Breast epithelium (tissue), 3 donors: ENCODE measurements at regions not wholly inside any gene's neighbourhood (a gene's known extent, or its start where the extent isn't known, plus 50 kb on each side); places are given as distances from the start of the nearest gene placed in this dataset.

Experiments
- POLR2A ChIP-seq: fragments of 450-650 bp; IDR thresholded peaks from one replicate; pipeline ENCODE4 v1.6.1; 2016; ENCODE audit warnings: antibody characterized with exemption, mild to moderate bottlenecking, moderate library complexity
- POLR2AphosphoS5 ChIP-seq, 3 donors: sonication (generic); formaldehyde crosslinking; IDR thresholded peaks; one replicate each; pipeline ENCODE4 v1.6.1; 2017; ENCODE audit warnings: antibody characterized with exemption in 3 of 3
- TF ChIP-seq, protein P1 (sequence below), 3 donors: fragments of 450-650 bp; IDR thresholded peaks; one replicate each; pipeline ENCODE4 v1.5.1; 2016 to 2017; ENCODE audit warnings: antibody characterized with exemption in 3 of 3, mild to moderate bottlenecking in 3 of 3, moderate library complexity in 3 of 3

- TF ChIP-seq POLR2AphosphoS5 (IDR thresholded peaks at IDR 0.05) = no peak
- TF ChIP-seq POLR2A = no peak
- TF ChIP-seq, protein P1, sequence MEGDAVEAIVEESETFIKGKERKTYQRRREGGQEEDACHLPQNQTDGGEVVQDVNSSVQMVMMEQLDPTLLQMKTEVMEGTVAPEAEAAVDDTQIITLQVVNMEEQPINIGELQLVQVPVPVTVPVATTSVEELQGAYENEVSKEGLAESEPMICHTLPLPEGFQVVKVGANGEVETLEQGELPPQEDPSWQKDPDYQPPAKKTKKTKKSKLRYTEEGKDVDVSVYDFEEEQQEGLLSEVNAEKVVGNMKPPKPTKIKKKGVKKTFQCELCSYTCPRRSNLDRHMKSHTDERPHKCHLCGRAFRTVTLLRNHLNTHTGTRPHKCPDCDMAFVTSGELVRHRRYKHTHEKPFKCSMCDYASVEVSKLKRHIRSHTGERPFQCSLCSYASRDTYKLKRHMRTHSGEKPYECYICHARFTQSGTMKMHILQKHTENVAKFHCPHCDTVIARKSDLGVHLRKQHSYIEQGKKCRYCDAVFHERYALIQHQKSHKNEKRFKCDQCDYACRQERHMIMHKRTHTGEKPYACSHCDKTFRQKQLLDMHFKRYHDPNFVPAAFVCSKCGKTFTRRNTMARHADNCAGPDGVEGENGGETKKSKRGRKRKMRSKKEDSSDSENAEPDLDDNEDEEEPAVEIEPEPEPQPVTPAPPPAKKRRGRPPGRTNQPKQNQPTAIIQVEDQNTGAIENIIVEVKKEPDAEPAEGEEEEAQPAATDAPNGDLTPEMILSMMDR (IDR thresholded peaks at IDR 0.05) = no peak
These were observed 318.5 kb upstream of the MDGA2 start for GRCh38 chr14:47993883-47994282.
